Cardiac septum (tissue), 1 donor: ENCODE measurements at regions not wholly inside any gene's neighbourhood (a gene's known extent, or its start where the extent isn't known, plus 50 kb on each side); places are given as distances from the start of the nearest gene placed in this dataset.

ENCODE experiments used
- DNase-seq: peaks from one replicate; pipeline ENCODE4 v3.0.0-alpha.2; 2020; ENCODE audit warnings: low spot score
- intact Hi-C: fragments of 100-400 bp; cut with DNase I; formaldehyde crosslinking; loops from one replicate; pipeline ENCODE4 v1.14.0; 2022
- donor health status: DM: no; HTN: no; CAD: no.

DNA sequence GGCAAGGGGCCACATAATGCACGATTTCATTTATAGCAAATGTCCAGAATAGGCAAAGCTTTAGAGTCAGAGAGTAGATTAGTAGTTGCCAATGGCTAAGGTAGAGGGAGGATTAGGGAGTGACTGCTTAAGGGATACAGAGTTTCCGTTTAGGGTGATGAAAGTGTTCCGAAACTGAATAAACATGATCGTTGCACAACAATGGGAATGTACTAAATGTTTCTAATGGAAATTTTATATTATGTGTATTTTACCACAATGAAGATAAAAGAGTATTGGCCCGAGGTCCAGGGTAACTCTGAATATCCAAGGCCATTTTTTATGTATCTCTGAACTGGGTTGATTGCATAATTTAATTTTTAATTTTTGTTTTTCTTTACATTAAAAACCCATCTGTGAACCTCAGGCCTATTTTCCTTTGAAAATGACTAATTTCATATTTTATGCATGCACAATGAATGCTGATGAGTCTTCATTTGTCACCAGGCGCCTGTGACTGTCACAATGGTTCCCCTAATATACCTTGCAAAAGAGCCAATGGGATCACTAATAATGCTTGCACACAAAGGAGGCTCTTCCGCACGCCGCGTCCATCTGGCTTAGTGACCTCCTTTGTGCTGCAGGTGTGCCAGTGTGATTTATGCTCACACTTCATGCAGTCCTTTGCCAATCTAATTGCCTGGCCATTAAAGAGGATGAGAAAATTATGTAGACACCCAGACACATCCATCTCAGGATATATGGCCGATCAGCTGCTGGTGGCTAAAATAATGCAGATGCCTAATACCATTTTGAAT, 612.5 kb downstream of the CDH26 start:
- intact Hi-C loops: no loop called here
- no peak for DNase-seq

DNA sequence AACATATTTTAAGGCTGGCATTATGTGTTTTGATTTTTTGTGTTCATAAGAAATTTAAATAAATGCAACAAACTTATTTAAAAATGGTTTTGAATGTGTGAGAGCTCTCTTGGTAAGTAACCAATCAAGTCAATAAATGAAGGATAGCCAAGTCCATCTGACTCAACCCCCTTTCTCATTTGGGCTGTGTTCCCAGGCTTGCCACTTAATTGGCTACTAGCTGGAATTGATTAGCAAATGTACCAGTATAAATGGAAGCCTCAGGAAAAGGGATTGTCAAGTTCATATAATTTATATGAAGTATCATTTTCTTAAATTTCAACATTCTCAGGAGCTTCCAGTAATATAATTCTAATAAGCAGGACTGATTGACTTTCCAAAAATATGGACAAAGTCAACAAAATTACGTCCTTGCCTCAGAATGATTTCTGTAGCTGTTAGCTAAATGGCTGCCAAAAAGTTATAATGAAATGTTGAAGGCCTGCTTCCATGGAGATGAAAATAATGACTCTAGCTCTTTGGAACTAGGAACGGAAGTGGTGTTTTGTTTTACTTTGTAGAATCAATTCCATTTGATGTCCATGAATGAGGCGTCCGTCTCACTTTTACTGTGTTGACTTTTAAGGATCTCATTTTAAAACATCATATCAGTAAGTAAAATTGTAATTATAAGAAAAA, 614.9 kb downstream of the CDH26 start:
- intact Hi-C loops: no loop called here
- DNase-seq: no peak

GRCh38 chr20:60576236-60576635, 618.0 kb downstream of the CDH26 start:
- intact Hi-C loops: no loop called here
- DNase-seq: no peak

GRCh38 chr20:60579941-60580515, 621.8 kb downstream of the CDH26 start:
- intact Hi-C loops: no loop called here
- DNase-seq: no peak

DNA sequence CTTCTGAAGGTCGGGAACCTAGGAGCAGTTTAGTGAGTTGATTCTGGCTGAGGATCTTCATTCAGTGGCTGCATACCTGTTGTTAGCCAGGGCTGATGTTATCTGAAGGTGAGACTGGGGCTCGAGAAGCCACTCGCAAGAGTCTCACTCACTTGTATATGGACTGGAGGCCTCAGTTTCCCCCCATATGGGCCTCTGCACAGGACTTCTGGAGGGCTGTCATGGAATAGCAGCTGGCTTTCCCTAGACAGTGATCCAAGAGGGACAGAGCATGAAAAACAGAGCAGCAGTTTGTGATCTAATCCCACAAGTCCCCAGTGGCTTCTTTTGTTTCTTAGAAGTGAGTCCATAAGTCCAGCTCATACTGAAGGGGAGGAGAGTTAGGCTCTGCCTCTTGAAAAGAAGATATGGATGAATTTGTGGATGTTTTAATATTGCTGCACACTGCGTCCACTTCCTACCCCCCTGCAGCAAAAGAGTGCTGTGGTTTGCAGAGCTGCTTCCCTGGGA, 623.4 kb downstream of the CDH26 start:
- intact Hi-C loops: no loop called here
- no peak for DNase-seq

GRCh38 chr20:60583741-60584140, 625.5 kb downstream of the CDH26 start:
- intact Hi-C loops: no loop called here
- DNase-seq: no peak

DNA sequence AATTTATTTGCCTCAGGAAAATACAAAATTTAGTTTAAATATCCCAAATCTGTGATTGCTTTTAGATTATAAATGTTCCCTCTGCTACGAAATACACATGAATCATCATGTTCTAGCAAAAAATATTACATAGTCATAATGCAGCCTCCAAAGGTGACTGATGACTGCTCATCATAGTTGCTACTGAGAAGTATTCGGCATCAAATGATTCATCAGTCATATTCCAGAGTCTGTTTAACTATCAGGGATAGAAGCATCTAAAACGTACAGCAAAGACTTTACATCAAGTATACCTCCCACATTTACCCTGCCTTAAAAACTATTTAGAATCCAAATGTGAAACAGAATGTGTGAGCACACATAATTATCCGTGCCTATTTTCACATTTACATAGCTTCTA, 626.0 kb downstream of the CDH26 start:
- intact Hi-C loops: no loop called here
- no peak for DNase-seq

GRCh38 chr20:60585651-60586050, 627.4 kb downstream of the CDH26 start:
- DNase-seq: no peak
- intact Hi-C loops: no loop called here

DNA sequence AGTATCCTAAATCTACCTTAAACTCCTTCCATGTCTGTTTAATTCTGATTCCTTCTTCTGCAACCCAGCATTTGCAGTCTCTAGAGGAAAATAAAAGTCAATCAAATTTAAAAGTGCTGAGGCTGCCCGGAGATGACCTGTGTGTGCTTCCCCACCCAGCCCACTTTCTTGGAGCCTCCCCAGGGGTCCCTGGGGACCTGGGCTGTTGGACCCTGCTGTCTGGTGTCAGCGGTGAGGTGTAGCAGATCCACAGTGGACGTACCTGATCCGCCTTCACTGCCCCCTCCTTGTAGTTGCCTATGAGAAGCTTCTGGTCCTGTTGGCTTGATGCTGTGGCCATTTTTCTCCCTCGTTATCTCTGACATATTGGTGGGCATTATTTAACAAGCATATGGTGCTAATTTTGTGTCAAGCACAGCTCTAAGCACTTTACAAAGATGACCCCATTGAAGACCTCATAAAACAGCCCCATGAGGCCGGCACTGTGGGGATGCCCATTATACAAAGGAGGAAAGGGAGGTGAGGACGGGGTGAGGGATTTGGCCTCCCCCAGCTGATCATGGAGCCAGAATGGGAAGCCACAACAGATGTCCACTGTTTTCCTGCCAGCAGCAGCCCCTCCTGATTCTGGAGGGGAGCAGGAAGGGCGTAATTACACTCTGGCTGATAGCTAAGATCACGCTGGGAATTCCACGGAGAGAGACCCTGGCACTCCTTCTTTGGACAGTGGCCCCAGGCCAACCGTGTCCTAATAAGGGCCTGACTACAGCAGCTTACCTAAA, 628.2 kb downstream of the CDH26 start:
- DNase-seq: no peak

DNA sequence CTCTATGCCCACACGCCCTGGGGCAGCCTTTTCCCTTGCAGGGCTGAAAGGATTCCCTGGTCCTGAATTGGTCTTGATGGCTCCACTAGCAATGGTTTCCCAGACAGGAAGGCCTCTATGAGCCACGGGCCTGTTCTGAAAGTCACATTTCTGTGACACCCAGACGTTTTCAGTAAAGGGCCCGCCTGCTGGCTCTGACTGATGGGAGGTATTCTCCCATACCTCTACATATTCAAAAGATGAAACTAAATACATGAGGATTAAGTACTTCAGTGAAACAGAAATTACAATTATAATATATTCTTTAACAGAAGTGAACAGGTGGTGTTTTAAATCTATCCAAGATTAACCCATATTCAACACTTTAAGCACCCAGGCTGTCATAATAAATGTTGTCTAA, 629.8 kb downstream of the CDH26 start:
- intact Hi-C loops: no loop called here
- DNase-seq: no peak

More for the DNA sequence above, 628.2 kb downstream of the CDH26 start:
- intact Hi-C loops: no loop called here

- intact Hi-C loops: no loop called here
- DNase-seq: no peak
Measured at GRCh38 chr20:60589623-60590022, 631.4 kb downstream of the CDH26 start.

DNA sequence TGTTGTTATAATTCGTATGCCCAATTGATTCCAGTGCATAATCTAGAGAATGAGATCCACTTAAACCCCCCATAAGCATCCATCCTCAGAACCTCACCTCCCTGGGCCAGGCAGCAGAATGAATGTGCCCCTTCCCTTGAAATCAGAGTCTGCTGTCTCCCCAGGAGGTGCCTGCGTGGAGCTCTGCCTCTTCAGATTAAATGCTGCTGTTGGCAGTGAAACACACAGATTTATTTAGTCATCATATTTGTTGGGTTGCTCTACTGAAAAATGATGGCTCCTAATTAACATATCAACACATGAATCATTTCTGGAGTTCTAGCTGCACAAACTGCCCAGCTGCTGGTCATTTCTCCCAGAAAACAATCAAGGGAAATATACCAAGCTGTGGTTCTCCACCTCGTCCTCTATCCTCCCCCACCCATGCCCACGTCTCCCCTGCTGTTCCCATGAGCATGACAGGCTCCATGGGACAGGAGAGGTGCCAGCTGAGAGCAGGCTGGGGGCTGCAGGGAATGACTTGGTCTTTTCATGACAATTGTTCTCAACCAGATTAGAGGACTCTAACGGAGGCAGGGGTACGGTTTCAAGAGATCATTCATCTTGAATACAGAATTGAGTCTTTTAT, 633.1 kb downstream of the CDH26 start:
- intact Hi-C loops: no loop called here
- DNase-seq: no peak

GRCh38 chr20:60598528-60598927, 640.3 kb downstream of the CDH26 start:
- no peak for DNase-seq
- intact Hi-C loops: no loop called here

DNA sequence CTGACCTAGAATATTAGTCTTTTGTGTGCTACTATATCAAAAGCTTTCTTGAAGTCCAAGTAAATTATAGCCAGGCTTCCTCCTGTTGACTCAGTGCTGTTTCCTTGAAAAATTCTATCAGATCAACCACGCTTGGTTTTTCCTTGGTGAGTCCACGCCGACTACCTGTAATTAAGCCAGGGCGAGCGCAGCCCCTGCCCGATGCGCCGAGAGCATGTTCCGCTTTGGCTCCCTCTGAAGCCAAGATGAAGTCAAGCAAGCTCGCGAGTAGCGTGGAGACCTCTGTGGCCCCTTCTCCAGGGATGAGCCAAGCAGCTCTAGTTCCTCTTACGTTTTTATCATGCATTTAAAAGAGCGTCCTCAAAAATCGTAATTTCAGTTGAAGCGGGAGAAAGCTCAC, 641.2 kb downstream of the CDH26 start:
- no peak for DNase-seq
- intact Hi-C loops: no loop called here

GRCh38 chr20:60600036-60600435, 641.8 kb downstream of the CDH26 start:
- intact Hi-C loops: no loop called here
- DNase-seq: no peak

- no peak for DNase-seq
- intact Hi-C loops: no loop called here
Measured at GRCh38 chr20:60624066-60624465, 628.0 kb upstream of the CDH4 start.

- DNase-seq: no peak
- intact Hi-C loops: no loop called here
Measured at GRCh38 chr20:60627751-60628565, 624.1 kb upstream of the CDH4 start.

DNA sequence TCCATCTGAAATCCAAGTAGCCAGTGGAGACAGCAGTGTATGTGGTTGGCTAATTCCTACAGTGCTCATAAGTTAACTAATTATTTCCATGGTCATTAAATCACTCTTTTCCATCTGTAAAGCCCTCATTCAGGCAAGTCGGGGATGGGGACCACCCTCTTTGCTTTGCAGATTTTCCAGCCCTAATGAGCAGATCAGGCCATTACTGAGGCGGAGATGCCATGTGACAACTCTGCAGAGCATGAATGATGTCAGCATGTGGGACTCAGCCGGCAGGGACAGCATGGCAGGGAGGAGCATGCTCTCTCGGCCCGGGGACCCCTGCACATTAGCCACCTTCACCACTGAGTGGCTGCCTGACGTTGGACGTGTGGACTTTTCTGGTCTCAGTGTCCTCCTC, 623.3 kb upstream of the CDH4 start:
- intact Hi-C loops: no loop called here
- no peak for DNase-seq

DNA sequence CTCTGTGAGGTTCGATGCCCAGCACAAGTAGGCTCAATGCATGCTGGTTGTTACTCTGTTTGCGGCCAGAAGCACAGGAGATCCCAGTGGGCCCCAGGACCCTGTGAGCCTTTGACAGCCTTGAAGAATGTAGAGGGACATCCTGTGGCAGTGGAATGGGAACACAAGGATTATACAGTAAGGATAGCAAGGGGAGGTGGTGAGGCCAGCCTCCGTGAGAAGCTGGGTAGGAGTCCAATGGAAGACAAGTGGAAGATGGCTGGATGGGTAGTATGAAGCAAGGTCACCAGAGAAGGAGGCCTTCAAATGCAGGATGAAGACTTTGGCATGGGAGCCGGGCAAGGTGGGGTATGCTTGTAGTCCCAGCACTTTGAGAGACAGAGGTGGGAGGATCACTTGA, 622.9 kb upstream of the CDH4 start:
- intact Hi-C loops: no loop called here
- no peak for DNase-seq
